Nephron progenitor cell (in vitro differentiated cells): ENCODE measurements at regions not wholly inside any gene's neighbourhood (a gene's known extent, or its start where the extent isn't known, plus 50 kb on each side); places are given as distances from the start of the nearest gene placed in this dataset.

Source experiments
- DNase-seq: peaks from one replicate; pipeline ENCODE4 v3.0.0; 2021
- H3K27ac Mint-ChIP-seq: 2 replicates; pipeline ENCODE4 v1.8.0; 2021; ENCODE audit warnings: mild to moderate bottlenecking, moderate library complexity, mixed read lengths
- H3K27me3 Mint-ChIP-seq: 2 replicates; pipeline ENCODE4 v1.8.0; 2021; ENCODE audit warnings: mild to moderate bottlenecking, low read depth, mixed read lengths; ENCODE audit not compliant: poor library complexity
- H3K36me3 Mint-ChIP-seq: 2 replicates; pipeline ENCODE4 v1.8.0; 2021; ENCODE audit warnings: low read depth, mixed read lengths
- H3K4me1 Mint-ChIP-seq: 2 replicates; pipeline ENCODE4 v1.8.0; 2021; ENCODE audit warnings: mixed read lengths
- H3K4me3 Mint-ChIP-seq: 2 replicates; pipeline ENCODE4 v1.8.0; 2021; ENCODE audit warnings: mild to moderate bottlenecking, moderate library complexity, mixed read lengths
- H3K9me3 Mint-ChIP-seq: 2 replicates; pipeline ENCODE4 v1.8.0; 2021; ENCODE audit warnings: mild to moderate bottlenecking, moderate library complexity, mixed read lengths
- TF ChIP-seq, protein P1 (sequence below): fragments of 200-600 bp; sonication (generic); IDR thresholded peaks from 2 replicates; pipeline ENCODE4 v1.5.0; 2021; ENCODE audit warnings: antibody characterized with exemption

DNA sequence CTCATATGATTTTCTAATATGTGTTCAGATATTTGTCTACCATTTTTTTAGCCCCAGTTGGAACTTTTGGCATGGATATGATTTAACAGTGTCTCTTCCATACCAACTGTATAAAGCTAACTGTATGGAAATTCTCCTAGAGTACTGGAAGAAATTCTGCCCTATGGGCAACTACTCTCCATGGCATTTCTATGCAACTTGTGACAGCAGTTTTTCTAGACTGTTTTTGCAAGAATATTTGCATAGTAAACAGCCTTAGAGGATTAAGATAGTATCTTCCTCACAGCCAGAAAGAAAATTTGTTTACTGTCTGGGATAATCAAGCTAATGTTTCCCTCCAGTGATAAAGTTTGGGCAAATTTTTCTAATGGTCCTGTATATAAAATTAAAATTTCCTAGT lies 119.9 kb upstream of the PCDH17 start:
- Mint-ChIP-seq H3K27ac (no peak overlapping the region), H3K4me3 (no peak overlapping the region), H3K36me3 (no peaks in the 10 kb centered on the region), H3K9me3 (no peaks in the 10 kb centered on the region), H3K27me3 (no peaks in the 10 kb centered on the region), H3K4me1 (peaks cover 9% of the 10 kb centered on the region)
- DNase-seq: no peak
- TF ChIP-seq, protein P1, sequence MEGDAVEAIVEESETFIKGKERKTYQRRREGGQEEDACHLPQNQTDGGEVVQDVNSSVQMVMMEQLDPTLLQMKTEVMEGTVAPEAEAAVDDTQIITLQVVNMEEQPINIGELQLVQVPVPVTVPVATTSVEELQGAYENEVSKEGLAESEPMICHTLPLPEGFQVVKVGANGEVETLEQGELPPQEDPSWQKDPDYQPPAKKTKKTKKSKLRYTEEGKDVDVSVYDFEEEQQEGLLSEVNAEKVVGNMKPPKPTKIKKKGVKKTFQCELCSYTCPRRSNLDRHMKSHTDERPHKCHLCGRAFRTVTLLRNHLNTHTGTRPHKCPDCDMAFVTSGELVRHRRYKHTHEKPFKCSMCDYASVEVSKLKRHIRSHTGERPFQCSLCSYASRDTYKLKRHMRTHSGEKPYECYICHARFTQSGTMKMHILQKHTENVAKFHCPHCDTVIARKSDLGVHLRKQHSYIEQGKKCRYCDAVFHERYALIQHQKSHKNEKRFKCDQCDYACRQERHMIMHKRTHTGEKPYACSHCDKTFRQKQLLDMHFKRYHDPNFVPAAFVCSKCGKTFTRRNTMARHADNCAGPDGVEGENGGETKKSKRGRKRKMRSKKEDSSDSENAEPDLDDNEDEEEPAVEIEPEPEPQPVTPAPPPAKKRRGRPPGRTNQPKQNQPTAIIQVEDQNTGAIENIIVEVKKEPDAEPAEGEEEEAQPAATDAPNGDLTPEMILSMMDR: no peak

DNA sequence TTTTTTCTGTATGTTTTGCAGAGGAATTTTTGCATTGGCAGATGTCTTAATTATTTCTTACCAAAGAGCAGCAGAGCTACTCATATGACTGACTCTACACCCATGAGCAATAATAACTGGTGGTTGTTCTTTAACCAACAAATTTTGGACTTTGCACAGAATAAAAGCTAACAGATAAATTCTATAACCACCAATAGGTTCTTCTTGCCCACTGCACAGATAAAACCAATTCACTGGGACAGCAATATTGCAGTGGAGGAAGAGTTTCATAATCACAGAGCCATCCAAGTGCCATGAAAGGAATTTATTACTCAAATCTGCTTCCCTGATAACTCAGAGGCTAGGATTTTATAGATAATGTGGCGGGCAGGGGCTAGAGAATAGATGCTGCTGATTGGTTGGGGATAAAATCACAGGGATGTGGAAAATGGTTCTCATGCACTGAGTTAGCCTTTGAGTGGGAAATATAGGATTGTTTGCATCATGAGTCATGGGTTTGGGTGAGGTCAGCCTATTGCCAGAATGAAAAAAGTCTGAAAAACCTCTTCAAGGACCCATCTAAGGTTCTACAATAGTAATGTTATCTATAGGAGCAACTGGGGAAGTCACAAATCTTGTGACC lies 104.3 kb upstream of the PCDH17 start:
- H3K4me3 Mint-ChIP-seq: no peak overlapping the region
- H3K27me3 Mint-ChIP-seq: no peaks in the 10 kb centered on the region
- TF ChIP-seq, protein P1: no peak
- no peaks in the 10 kb centered on the region for H3K36me3 Mint-ChIP-seq
- no peak overlapping the region for H3K27ac Mint-ChIP-seq
- H3K9me3 Mint-ChIP-seq: peaks cover 13% of the 10 kb centered on the region
- no peaks in the 10 kb centered on the region for H3K4me1 Mint-ChIP-seq
- no peak for DNase-seq

DNA sequence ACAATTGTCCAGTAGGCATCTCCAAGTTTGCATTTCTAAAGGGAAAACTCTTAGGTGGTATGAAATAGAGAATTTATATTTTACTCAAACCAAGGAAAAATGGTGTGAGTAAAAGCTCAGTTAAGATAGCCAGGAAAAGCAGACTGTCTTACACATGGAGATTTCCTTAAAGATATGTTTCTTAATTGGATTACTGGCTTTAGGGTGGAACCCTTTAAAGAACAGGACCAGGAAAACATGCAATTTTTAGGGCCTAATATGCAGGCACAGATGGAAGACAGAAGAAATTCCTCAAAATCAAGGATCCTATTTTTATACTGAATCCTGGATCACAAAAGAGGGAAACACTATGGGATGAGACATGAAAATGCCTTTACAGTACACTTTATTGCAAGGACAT lies 100.3 kb upstream of the PCDH17 start:
- peaks cover 23% of the 10 kb centered on the region for H3K9me3 Mint-ChIP-seq
- TF ChIP-seq, protein P1: no peak
- no peaks in the 10 kb centered on the region for H3K4me1 Mint-ChIP-seq
- H3K27me3 Mint-ChIP-seq: no peaks in the 10 kb centered on the region
- H3K4me3 Mint-ChIP-seq: no peak overlapping the region
- no peak for DNase-seq
- no peaks in the 10 kb centered on the region for H3K36me3 Mint-ChIP-seq
- H3K27ac Mint-ChIP-seq: no peak overlapping the region

DNA sequence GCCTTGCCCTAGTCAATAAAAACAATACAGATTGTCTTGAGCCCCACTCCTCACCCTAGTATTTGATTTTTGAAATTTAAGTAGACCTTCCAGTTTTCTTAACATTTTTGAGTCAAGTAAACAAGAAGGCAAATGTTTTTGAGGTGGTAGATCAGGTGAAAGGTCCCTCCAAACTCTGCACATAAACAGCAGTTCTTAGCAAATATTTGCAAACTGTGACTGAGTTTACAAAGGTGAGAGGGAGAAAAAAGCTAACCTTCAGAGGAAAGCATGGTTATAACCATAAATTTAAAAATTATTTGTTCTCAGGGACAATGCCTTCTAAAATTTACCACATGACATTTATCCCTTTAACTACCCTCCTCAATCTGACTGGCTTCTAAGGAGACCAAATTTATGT lies 84.6 kb upstream of the PCDH17 start:
- Mint-ChIP-seq H3K27ac (no peak overlapping the region), H3K9me3 (no peaks in the 10 kb centered on the region), H3K27me3 (peaks cover 3% of the 10 kb centered on the region), H3K36me3 (no peaks in the 10 kb centered on the region), H3K4me3 (no peak overlapping the region), H3K4me1 (no peaks in the 10 kb centered on the region)
- no peak for DNase-seq
- TF ChIP-seq, protein P1: no peak

DNA sequence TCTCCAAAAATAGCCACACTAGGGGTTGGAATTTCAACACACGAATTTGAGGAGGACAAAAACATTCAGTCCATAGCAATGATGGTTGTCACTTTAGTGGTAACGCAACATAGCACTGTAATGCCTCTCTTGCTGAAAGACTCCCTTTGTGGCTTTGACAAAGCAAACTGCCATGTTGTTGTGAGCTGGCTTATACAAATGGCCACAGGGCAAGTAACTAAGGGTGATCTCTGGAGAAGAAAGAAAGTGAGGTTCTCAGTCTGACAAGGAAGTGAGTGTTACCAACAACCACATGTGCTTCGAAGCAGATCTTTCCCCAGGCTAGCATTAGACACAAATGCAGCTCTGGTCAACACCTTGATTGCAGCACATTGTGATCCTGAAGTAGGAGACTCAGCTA lies 79.1 kb upstream of the PCDH17 start:
- TF ChIP-seq, protein P1: no peak
- Mint-ChIP-seq H3K27ac (no peak overlapping the region), H3K4me1 (no peaks in the 10 kb centered on the region), H3K9me3 (peaks cover 5% of the 10 kb centered on the region), H3K4me3 (no peak overlapping the region), H3K36me3 (no peaks in the 10 kb centered on the region), H3K27me3 (no peaks in the 10 kb centered on the region)
- no peak for DNase-seq

GRCh38 chr13:57553932-57554331 lies 77.6 kb upstream of the PCDH17 start:
- H3K4me1 Mint-ChIP-seq: no peaks in the 10 kb centered on the region

More at GRCh38 chr13:57553932-57554331, 77.6 kb upstream of the PCDH17 start:
- TF ChIP-seq, protein P1: no peak
- no peak for DNase-seq
- H3K4me3 Mint-ChIP-seq: no peak overlapping the region
- no peak overlapping the region for H3K27ac Mint-ChIP-seq
- H3K36me3 Mint-ChIP-seq: no peaks in the 10 kb centered on the region
- no peaks in the 10 kb centered on the region for H3K27me3 Mint-ChIP-seq
- peaks cover 5% of the 10 kb centered on the region for H3K9me3 Mint-ChIP-seq
